IPS-NIHi7 (cell line): ENCODE measurements at regions not wholly inside any gene's neighbourhood (a gene's known extent, or its start where the extent isn't known, plus 50 kb on each side); places are given as distances from the start of the nearest gene placed in this dataset.
A peak's percentile ranks its signal among the peaks of the same experiment; 100 is the strongest.

Source experiments
- DNase-seq: peaks from one replicate; pipeline ENCODE4 v3.0.0; 2012; ENCODE audit warnings: mixed read lengths; ENCODE audit errors: extremely low spot score

- no peak for DNase-seq
These were observed 166.9 kb upstream of the CCND2 start for GRCh38 chr12:4106621-4107020.

DNA sequence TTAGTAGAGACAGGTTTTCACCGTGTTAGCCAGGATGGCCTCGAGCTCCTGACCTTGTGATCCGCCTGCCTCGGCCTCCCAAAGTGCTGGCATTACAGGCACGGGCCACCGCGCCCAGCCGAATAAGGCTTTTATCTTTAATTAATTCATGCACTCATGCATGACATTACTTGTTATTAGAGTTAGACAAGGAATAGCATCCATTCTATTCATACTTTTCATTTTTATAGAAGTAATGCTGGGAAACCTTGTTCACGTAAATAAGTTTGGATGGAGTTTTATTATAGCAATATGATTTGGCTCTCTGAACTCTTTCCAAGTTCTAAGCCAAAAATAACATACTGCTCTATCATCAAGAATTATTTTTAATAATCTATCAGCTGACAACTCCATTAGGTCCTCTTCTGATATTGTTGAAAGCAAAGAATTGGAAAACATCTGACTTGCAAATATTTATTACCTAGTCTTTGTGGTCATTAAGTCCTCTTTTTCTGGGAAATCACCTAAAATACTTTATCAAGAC is 168.8 kb upstream of the CCND2 start:
- DNase-seq, result no peak

DNA sequence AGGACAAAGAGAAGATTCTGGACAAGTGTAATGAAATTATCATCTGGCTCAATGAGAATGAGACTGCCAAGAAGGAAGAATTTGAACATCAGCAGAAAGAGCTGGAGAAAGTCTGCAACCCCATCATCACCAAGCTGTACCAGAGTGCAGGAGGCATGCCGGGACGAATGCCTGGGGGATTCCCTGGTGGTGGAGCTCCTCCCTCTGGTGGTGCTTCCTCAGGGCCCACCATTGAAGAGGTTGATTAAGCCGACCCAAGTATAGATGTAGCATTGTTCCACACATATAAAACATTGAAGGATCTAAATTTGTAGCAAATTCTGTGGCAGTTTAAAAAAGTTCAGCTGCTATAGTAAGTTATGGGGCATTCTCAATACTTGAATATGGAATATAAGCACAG is 174.3 kb upstream of the CCND2 start:
- no peak for DNase-seq

DNA sequence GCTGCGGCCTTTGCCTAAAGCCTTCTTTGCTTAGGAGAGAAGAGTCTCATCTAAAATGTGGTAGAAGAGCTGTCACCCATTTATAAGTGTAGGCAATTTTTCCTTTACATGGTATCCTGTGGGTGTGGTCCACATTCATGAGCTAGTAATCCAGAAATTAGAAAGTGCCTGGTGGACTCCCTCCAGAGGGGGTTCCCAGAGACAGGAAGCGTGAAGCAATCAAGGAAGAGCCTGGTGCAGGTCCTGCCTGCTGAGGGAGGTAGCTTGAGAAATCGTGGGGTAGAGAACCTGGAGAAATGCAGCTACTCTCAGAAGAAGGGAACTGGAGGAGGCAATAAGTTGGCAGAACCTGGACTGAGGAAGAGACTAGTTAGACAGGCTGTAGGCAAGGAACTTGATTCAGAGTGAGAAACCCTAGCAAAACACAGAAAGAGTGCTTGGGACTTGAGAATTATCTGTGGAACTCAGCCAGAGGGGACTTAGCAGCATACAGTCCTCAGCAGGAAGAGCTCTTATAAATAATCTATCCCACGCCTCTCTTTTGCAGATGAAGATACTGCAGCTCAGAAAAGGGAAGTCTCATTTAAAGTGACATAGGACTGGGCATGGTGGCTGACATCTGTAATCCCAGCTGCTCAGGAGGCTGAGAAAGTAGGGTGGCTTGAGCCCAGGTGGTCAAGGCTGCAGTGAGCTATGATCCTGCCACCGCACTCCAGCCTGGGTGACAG is 182.4 kb upstream of the CCND2 start:
- no peak for DNase-seq

- no peak for DNase-seq
These were observed 183.6 kb upstream of the CCND2 start for GRCh38 chr12:4089956-4090355.

DNA sequence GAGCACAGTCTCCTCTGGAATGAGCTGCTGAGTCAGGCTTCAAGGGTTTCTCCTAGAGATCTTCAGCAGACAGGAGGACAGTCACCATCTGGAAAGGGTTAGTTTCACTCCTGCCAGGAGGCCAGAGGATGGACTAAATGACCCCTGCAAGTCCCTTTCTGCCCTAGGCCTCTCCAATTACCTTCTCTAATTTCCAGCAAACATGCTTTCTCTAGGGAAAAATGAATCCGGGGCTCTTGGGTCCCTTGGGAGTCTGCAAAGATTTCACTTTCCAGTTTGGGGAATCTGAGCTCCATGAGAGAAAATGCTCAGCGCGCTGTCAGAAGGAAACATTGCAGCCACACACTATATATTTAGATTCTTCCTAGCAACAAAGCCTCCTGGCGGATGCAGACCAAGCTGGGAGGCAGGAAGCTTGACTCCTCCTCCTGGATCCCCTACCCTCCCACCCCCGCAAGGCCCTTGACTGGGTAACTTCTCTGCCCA is 184.4 kb upstream of the CCND2 start:
- DNase-seq, result peak; percentile 36

DNA sequence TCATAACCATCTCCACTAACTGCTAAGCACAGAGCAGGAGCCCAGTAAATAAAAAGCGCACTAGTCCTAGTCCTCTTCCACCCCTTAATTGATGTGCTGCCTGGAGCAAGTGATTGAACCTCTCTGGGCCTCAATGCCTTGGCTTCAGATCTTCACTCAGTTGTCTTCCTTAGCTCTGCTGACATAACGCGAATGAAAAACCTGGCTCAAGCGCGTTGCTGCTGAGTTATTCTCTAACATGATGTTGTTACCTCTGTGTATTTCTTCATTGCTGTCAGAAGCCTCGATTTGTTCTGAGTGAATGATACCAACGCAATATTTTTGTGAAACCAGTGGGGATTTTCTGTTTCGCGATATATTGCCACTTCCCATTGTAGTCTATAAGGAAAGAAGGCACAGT is 185.1 kb upstream of the CCND2 start:
- no peak for DNase-seq

DNA sequence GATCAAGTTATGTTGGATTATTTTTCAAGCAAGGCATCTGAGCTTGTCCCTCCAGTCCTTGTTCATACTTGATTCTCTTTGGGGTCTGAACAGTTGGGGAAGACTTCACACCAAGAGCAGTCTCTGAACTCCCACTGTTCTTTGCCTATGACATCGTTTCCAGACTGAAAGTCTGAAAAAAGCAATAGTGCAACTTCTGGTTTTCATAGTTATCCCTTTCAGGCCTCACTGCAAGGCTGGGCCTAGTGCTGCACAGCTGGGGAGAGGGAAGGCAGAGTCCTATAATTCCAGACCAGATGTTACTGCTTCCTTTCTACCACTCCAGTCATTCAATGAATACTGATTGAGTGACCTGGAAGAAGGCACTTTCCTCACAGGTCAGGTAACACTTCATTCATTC is 187.1 kb upstream of the CCND2 start:
- no peak for DNase-seq

DNA sequence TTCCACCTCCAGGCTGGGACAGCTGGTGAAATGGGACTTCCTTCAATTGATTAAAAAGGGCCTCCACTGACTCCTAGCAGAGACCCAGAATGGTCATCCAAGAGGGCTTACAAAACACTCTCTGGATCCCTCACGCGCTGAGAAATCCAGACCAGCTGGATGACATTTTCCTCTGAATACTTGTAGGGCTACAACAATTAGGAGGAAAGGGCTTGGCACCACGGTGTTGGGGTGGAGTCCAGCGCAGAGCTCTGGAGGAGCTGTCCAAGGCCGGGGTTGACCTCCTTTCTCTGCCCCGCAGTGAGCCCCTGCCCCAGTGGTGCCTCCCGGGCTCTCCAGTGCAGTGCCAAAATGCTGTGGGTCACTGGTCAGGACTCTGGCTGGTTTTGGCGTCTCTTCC is 189.0 kb upstream of the CCND2 start:
- no peak for DNase-seq

- DNase-seq, result no peak
These were observed 190.7 kb upstream of the CCND2 start for GRCh38 chr12:4082809-4083403.

GRCh38 chr12:4080213-4080612 is 193.3 kb upstream of the CCND2 start:
- DNase-seq, result no peak

- DNase-seq, result no peak
These were observed 199.4 kb upstream of the CCND2 start for GRCh38 chr12:4074129-4074528.

DNA sequence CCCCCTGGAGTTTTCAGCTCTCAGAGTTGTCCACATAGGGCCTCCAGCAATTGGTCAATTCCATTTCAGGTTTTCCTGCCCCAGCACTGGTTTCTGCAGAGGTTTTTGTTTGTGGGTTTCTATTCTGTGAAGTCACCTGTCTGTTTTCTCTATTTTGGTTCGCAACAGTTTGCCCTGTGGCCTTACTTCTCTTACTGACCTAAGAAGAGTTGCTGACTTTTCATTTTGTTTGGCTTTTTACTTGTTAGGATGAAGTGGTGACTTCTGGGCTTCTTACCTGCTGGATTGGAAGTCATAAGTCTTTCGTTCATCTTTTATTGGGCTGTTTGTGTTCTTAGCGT is 196.4 kb upstream of the PARP11 start:
- DNase-seq, result no peak

GRCh38 chr12:4068981-4069669 is 195.9 kb upstream of the PARP11 start:
- DNase-seq, result no peak

DNA sequence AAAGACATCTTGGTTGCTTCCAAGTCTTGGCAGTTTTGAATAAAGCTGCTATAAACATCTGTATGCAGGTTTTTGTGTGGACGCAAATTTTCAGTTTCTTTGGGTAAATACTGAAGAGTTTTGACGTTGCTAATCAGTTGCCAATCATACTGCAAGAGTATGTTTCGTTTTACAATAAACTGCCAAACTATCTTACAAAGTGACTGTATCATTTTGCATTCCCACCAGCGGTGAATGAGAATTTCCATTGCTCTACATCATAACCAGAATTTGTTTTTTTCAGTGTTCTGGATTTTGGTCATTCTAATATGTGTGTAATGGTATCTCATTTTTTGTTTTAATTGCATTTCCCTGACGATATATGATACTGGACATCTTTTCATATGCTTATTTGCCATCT is 190.8 kb upstream of the PARP11 start:
- no peak for DNase-seq

DNA sequence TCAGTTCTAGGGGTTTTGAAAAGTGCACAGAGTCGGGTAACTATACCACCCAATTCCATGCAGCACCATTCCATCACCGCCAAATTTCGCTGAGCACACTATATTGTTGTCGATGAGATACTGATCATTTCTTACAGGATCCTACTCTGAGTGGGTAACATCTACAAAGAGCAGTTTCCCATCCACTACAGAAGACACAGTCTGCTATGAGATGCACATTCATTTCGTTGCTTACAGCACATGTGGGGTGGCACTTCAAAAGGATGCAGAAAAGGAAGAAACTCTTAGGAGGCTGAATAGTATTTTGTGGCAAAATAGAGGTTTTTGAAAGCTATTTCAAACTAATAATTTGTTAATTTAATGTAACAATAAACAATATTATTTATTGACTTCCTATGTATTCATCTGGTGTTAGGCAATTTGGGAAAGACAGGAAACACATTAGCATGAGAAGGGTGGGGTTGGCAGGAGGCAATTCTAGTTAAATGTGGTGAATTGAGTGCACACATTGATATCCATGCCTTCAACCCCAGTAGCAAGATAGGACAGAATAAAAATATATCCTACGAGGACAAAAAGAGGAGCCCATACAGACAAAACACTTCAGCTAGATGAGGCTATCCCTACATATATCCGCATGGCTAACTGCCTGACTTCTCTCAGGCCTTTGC is 186.8 kb upstream of the PARP11 start:
- no peak for DNase-seq

GRCh38 chr12:4056910-4057845 is 184.0 kb upstream of the PARP11 start:
- no peak for DNase-seq

GRCh38 chr12:4054630-4055029 is 181.4 kb upstream of the PARP11 start:
- no peak for DNase-seq

DNA sequence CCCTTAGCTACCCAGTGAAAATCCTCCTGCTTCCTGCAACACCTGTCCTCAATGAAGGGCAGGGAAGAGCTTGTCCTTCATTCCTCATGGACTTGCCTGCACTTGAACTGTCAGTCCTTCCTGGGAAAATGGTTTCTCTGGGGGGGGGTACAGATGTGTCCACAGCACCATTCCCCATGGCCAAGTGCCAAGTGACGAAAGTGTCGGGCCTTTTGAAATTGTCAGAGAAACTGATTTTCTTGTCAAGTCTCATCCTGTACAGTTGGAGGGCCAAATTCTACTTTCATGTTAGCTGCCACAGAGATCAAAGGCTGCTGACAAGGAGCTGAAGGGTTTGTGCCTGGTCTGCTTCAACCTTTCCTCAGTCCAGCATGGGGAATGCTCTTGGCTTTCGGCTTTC is 179.5 kb upstream of the PARP11 start:
- no peak for DNase-seq

DNA sequence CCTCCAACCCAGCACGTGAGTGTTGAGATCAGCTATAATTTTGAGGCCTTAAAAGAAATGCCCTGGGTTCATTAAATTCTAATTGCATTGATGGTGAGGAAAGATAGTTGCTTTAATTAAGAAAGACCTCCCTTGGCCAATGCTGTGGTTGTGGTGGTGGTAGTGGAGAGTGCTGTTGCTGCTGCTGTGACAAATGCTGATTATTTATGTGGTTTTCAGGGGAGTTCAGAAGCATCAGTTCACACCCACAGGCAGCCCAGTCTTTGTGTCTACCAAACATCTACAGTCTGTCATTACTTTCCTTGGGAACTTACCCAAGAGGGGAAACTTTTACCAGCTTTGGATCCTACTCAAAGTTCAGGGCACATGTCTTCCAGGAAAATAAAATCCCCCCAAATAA is 178.4 kb upstream of the PARP11 start:
- no peak for DNase-seq

GRCh38 chr12:4050340-4050739 is 177.1 kb upstream of the PARP11 start:
- no peak for DNase-seq
